Mucosa of rectum (tissue), 2 donors: ENCODE measurements at regions not wholly inside any gene's neighbourhood (a gene's known extent, or its start where the extent isn't known, plus 50 kb on each side); places are given as distances from the start of the nearest gene placed in this dataset.

Experiments used
- H3K27ac ChIP-seq, 2 donors: one replicate each; pipeline ENCODE4 v1.7.0; 2013; ENCODE audit warnings: inconsistent platforms in 2 of 2, low read depth in 2 of 2, low read length in 2 of 2
- H3K27me3 ChIP-seq, 2 donors: one replicate each; pipeline ENCODE4 v1.7.0; 2013; ENCODE audit warnings: low read length in 2 of 2; ENCODE audit not compliant: control insufficient read depth in 2 of 2, insufficient read depth in 2 of 2
- H3K36me3 ChIP-seq, 2 donors: one replicate each; pipeline ENCODE4 v1.7.0; 2013; ENCODE audit warnings: low read length in 2 of 2; ENCODE audit not compliant: control insufficient read depth in 2 of 2, insufficient read depth in 2 of 2
- H3K4me1 ChIP-seq, 2 donors: one replicate each; pipeline ENCODE4 v1.7.0; 2013; ENCODE audit warnings: low read length in 2 of 2, mild to moderate bottlenecking in 1 of 2; ENCODE audit not compliant: control insufficient read depth in 2 of 2, insufficient read depth in 2 of 2
- H3K4me3 ChIP-seq, 2 donors: one replicate each; pipeline ENCODE4 v1.7.0; 2013; ENCODE audit warnings: low read length in 2 of 2
- H3K9ac ChIP-seq, 2 donors: one replicate each; pipeline ENCODE4 v1.7.0; 2013; ENCODE audit warnings: low read length in 2 of 2, low read depth in 1 of 2, mild to moderate bottlenecking in 1 of 2
- H3K9me3 ChIP-seq, 2 donors: one replicate each; pipeline ENCODE4 v1.7.0; 2013; ENCODE audit warnings: low read length in 2 of 2; ENCODE audit not compliant: control insufficient read depth in 2 of 2
- donor health status: healthy.
- donor health status: Normal muscosa, but diverticular disease.

GRCh38 chr13:90360785-90361184, 986.7 kb upstream of the MIR17HG start:
- Histone ChIP-seq H3K27me3 (no peaks in the 10 kb centered on the region), H3K4me1 (no peaks in the 10 kb centered on the region), H3K9ac (no peak overlapping the region), H3K27ac (no peak overlapping the region), H3K9me3 (no peaks in the 10 kb centered on the region), H3K36me3 (no peaks in the 10 kb centered on the region), H3K4me3 (no peak overlapping the region)

GRCh38 chr13:90362707-90363106, 984.8 kb upstream of the MIR17HG start:
- Histone ChIP-seq H3K4me3 (no peak overlapping the region), H3K9ac (no peak overlapping the region), H3K36me3 (no peaks in the 10 kb centered on the region), H3K27me3 (no peaks in the 10 kb centered on the region), H3K27ac (no peak overlapping the region), H3K9me3 (no peaks in the 10 kb centered on the region), H3K4me1 (no peaks in the 10 kb centered on the region)

GRCh38 chr13:90365130-90365529, 982.4 kb upstream of the MIR17HG start:
- Histone ChIP-seq H3K4me3 (no peak overlapping the region), H3K4me1 (no peaks in the 10 kb centered on the region), H3K9me3 (no peaks in the 10 kb centered on the region), H3K27me3 (no peaks in the 10 kb centered on the region), H3K27ac (no peak overlapping the region), H3K36me3 (no peaks in the 10 kb centered on the region), H3K9ac (no peak overlapping the region)

- Histone ChIP-seq H3K27me3 (no peaks in the 10 kb centered on the region), H3K36me3 (no peaks in the 10 kb centered on the region), H3K4me3 (no peak overlapping the region), H3K9ac (no peak overlapping the region), H3K4me1 (no peaks in the 10 kb centered on the region), H3K27ac (no peak overlapping the region), H3K9me3 (no peaks in the 10 kb centered on the region)
Measured at GRCh38 chr13:90374168-90374567, 973.3 kb upstream of the MIR17HG start.

GRCh38 chr13:90375851-90376250, 971.6 kb upstream of the MIR17HG start:
- Histone ChIP-seq H3K36me3 (no peaks in the 10 kb centered on the region), H3K9me3 (no peaks in the 10 kb centered on the region), H3K27me3 (no peaks in the 10 kb centered on the region), H3K27ac (no peak overlapping the region), H3K4me1 (no peaks in the 10 kb centered on the region), H3K9ac (no peak overlapping the region), H3K4me3 (no peak overlapping the region)

- Histone ChIP-seq H3K4me1 (no peaks in the 10 kb centered on the region), H3K27me3 (no peaks in the 10 kb centered on the region), H3K9me3 (no peaks in the 10 kb centered on the region), H3K9ac (no peak overlapping the region), H3K4me3 (no peak overlapping the region), H3K36me3 (no peaks in the 10 kb centered on the region), H3K27ac (no peak overlapping the region)
Measured at GRCh38 chr13:90382425-90382824, 965.1 kb upstream of the MIR17HG start.

GRCh38 chr13:90385781-90386489, 961.6 kb upstream of the MIR17HG start:
- Histone ChIP-seq H3K4me3 (no peak overlapping the region), H3K27ac (no peak overlapping the region), H3K27me3 (no peaks in the 10 kb centered on the region), H3K4me1 (no peaks in the 10 kb centered on the region), H3K9ac (no peak overlapping the region), H3K36me3 (no peaks in the 10 kb centered on the region), H3K9me3 (no peaks in the 10 kb centered on the region)

GRCh38 chr13:90388887-90389452, 958.5 kb upstream of the MIR17HG start:
- H3K4me1 ChIP-seq = no peaks in the 10 kb centered on the region
- no peak overlapping the region for H3K4me3 ChIP-seq
- no peak overlapping the region for H3K27ac ChIP-seq
- H3K9ac ChIP-seq = no peak overlapping the region
- no peaks in the 10 kb centered on the region for H3K27me3 ChIP-seq
- H3K9me3 ChIP-seq = no peaks in the 10 kb centered on the region
- H3K36me3 ChIP-seq = no peaks in the 10 kb centered on the region

GRCh38 chr13:90389537-90389936, 958.0 kb upstream of the MIR17HG start:
- H3K4me1 ChIP-seq = no peaks in the 10 kb centered on the region
- H3K4me3 ChIP-seq = no peak overlapping the region
- H3K9me3 ChIP-seq = no peaks in the 10 kb centered on the region
- H3K27ac ChIP-seq = no peak overlapping the region
- H3K36me3 ChIP-seq = no peaks in the 10 kb centered on the region
- no peak overlapping the region for H3K9ac ChIP-seq
- no peaks in the 10 kb centered on the region for H3K27me3 ChIP-seq

GRCh38 chr13:90393408-90393807, 954.1 kb upstream of the MIR17HG start:
- no peak overlapping the region for H3K27ac ChIP-seq
- H3K9me3 ChIP-seq = no peaks in the 10 kb centered on the region
- no peak overlapping the region for H3K9ac ChIP-seq
- H3K4me1 ChIP-seq = no peaks in the 10 kb centered on the region
- H3K36me3 ChIP-seq = no peaks in the 10 kb centered on the region
- H3K27me3 ChIP-seq = no peaks in the 10 kb centered on the region
- no peak overlapping the region for H3K4me3 ChIP-seq
